Keratinocyte (primary cell): ENCODE measurements at regions not wholly inside any gene's neighbourhood (a gene's known extent, or its start where the extent isn't known, plus 50 kb on each side); places are given as distances from the start of the nearest gene placed in this dataset.

Experiments
- DNase-seq: peaks from one replicate; pipeline ENCODE4 v3.0.0-alpha.2; 2011; ENCODE audit warnings: low read depth, missing footprints, low spot score
- FAIRE-seq: peaks from 2 replicates; lab custom pipeline; 2011; peaks lifted over from hg19 to GRCh38; lab: Jason Lieb, UNC
- H2AFZ ChIP-seq: 2 replicates; pipeline ENCODE4 v1.6.0; 2012; ENCODE audit warnings: low read length, control low read depth, inconsistent platforms; ENCODE audit not compliant: control insufficient read depth
- H3K27ac ChIP-seq: 2 replicates; pipeline ENCODE4 v1.5.1; 2011; ENCODE audit warnings: low read length; ENCODE audit not compliant: control insufficient read depth, insufficient read depth
- H3K27me3 ChIP-seq: 3 replicates; pipeline ENCODE4 v1.6.0; 2011; ENCODE audit warnings: low read length; ENCODE audit not compliant: control insufficient read depth, insufficient read depth; ENCODE audit errors: extremely low read depth
- H3K36me3 ChIP-seq, 2 experiments: 2 replicates in 1 of 2; 3 replicates in 1 of 2; pipeline ENCODE4 v1.5.1; 2011; ENCODE audit warnings: low read length in 2 of 2, mild to moderate bottlenecking in 1 of 2; ENCODE audit not compliant: control insufficient read depth in 2 of 2, insufficient read depth in 2 of 2; ENCODE audit errors: extremely low read depth in 1 of 2
- H3K4me1 ChIP-seq: 3 replicates; pipeline ENCODE4 v1.5.1; 2011; ENCODE audit warnings: low read length; ENCODE audit not compliant: control insufficient read depth, insufficient read depth; ENCODE audit errors: extremely low read depth
- H3K4me2 ChIP-seq: 3 replicates; pipeline ENCODE4 v1.6.0; 2011; ENCODE audit warnings: low read depth, low read length; ENCODE audit not compliant: control insufficient read depth, insufficient read depth; ENCODE audit errors: extremely low read depth
- H3K4me3 ChIP-seq, 3 experiments: fragments of 200-600 bp in 1 of 3; sonication (generic) in 1 of 3; 2 replicates in 2 of 3; 3 replicates in 1 of 3; pipeline ENCODE4 v1.5.1; 2011 to 2016; ENCODE audit warnings: low read length in 3 of 3, mild to moderate bottlenecking in 3 of 3, control low read depth in 2 of 3, inconsistent platforms in 1 of 3, low read depth in 1 of 3, mixed read lengths in 1 of 3, mixed run types in 1 of 3, moderate library complexity in 1 of 3; ENCODE audit not compliant: control insufficient read depth in 2 of 3, insufficient read depth in 2 of 3; ENCODE audit errors: extremely low read depth in 1 of 3
- H3K79me2 ChIP-seq: 2 replicates; pipeline ENCODE4 v1.6.0; 2012; ENCODE audit warnings: low read length; ENCODE audit not compliant: control insufficient read depth, insufficient read depth
- H3K9ac ChIP-seq: 3 replicates; pipeline ENCODE4 v1.6.0; 2011; ENCODE audit warnings: low read length; ENCODE audit not compliant: control insufficient read depth, insufficient read depth; ENCODE audit errors: extremely low read depth
- H3K9me1 ChIP-seq: 3 replicates; pipeline ENCODE4 v1.6.0; 2011; ENCODE audit warnings: low read length; ENCODE audit not compliant: control insufficient read depth, insufficient read depth; ENCODE audit errors: extremely low read depth
- H3K9me3 ChIP-seq: 2 replicates; pipeline ENCODE4 v1.5.1; 2012; ENCODE audit warnings: low read depth, low read length; ENCODE audit not compliant: control insufficient read depth
- H4K20me1 ChIP-seq: 3 replicates; pipeline ENCODE4 v1.6.0; 2011; ENCODE audit warnings: low read length; ENCODE audit not compliant: control insufficient read depth, insufficient read depth; ENCODE audit errors: extremely low read depth
- EZH2 ChIP-seq: IDR thresholded peaks from one replicate; pipeline ENCODE4 v1.6.1; 2012; ENCODE audit warnings: inconsistent platforms, mild to moderate bottlenecking, low read length, moderate library complexity
- dilution Hi-C: fragments of 300-500 bp; cut with MboI; formaldehyde crosslinking; loops from one replicate; pipeline ENCODE4 v1.7.0; 2020; ENCODE audit warnings: low sequenced_read_pairs; ENCODE audit not compliant: extremely low pct_ligation_motif_present
- TF ChIP-seq, protein P1 (sequence below), 3 experiments: IDR thresholded peaks in 1 of 3; conservative IDR thresholded peaks in 1 of 3; optimal IDR thresholded peaks in 1 of 3; 2 replicates in 2 of 3; 3 replicates in 1 of 3; pipeline versions ENCODE3 to v1.5.1; 2011; ENCODE audit warnings: low read length in 3 of 3, mild to moderate bottlenecking in 3 of 3, moderate library complexity in 2 of 3, control low read depth in 1 of 3, inconsistent platforms in 1 of 3; ENCODE audit not compliant: insufficient read depth in 2 of 3; ENCODE audit errors: extremely low read depth in 1 of 3

DNA sequence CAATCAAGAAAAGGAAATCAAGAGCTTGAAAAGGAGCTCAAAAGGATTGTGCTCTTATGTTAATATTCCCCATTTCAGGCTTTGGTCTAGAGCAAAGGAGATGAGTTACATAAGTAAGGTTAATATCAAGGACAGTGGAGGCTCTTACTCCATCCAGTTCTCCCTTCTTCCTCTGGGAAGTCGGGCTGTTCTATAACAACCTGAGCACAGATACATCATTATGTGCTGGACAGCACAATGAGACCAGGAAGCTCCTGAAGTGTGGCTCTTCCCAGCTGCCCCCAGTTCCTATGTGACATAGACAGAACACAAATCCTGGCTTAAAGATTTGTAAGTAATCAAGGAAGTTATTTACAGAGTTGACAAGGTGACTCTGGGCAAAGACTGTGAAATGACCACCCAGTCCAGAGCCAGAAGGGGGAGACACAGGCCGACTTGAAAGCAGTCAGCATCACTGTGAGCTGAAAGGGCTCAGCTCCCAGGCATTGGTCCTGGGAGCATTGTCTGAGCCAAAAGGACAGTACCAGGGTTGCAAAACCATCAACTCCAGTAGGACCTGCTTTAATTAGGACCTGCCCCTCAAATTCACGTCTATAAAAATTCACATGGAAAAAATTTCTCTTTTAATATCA lies 917.6 kb upstream of the ACVR2A start:
- H3K4me3 ChIP-seq, result no peak overlapping the region
- FAIRE-seq (peak; percentile 81), DNase-seq (no peak)
- H3K9me3 ChIP-seq, result no peaks in the 10 kb centered on the region
- no peak overlapping the region for H3K9ac ChIP-seq
- TF ChIP-seq, protein P1, sequence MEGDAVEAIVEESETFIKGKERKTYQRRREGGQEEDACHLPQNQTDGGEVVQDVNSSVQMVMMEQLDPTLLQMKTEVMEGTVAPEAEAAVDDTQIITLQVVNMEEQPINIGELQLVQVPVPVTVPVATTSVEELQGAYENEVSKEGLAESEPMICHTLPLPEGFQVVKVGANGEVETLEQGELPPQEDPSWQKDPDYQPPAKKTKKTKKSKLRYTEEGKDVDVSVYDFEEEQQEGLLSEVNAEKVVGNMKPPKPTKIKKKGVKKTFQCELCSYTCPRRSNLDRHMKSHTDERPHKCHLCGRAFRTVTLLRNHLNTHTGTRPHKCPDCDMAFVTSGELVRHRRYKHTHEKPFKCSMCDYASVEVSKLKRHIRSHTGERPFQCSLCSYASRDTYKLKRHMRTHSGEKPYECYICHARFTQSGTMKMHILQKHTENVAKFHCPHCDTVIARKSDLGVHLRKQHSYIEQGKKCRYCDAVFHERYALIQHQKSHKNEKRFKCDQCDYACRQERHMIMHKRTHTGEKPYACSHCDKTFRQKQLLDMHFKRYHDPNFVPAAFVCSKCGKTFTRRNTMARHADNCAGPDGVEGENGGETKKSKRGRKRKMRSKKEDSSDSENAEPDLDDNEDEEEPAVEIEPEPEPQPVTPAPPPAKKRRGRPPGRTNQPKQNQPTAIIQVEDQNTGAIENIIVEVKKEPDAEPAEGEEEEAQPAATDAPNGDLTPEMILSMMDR (optimal IDR thresholded peaks at IDR 0.05 in 1 of 3, IDR thresholded peaks at IDR 0.05 in 1 of 3, conservative IDR thresholded peaks at IDR 0.05 in 1 of 3; ENCODE audit: extremely low read depth in 1 of 3, insufficient read depth in 2 of 3, low read length in 3 of 3), result peak; percentile 37 to 79 (median 47)
- no peak for TF ChIP-seq EZH2
- H3K27me3 ChIP-seq, result no peaks in the 10 kb centered on the region
- H2AFZ ChIP-seq, result peak overlapping the region; percentile 0
- no peaks in the 10 kb centered on the region for H3K4me1 ChIP-seq
- H3K9me1 ChIP-seq, result no peaks in the 10 kb centered on the region
- H3K79me2 ChIP-seq, result no peaks in the 10 kb centered on the region
- no peaks in the 10 kb centered on the region for H3K36me3 ChIP-seq
- H4K20me1 ChIP-seq, result no peaks in the 10 kb centered on the region
- dilution Hi-C loops, result no loop called here
- no peak overlapping the region for H3K27ac ChIP-seq
- no peak overlapping the region for H3K4me2 ChIP-seq

DNA sequence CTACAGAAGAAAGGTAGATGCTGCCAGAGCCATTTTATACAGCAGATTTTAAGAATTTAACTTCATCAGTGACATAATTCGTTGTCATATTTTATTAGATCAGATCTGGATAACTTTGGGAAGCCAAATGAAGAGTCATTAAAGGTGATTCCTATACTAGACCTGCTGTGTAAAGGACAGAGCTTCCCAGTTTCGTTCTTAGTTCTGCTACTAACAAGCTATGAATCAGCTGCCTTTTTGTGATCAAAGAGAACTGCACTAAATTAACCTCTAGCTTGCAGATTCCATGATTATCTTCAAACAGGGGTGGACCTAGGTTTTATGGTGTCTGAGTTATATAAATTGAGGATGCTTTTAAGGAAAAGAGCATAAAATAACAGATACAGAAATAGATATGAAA lies 926.5 kb upstream of the ACVR2A start:
- TF ChIP-seq, protein P1 (optimal IDR thresholded peaks at IDR 0.05 in 1 of 3, IDR thresholded peaks at IDR 0.05 in 1 of 3, conservative IDR thresholded peaks at IDR 0.05 in 1 of 3; ENCODE audit: extremely low read depth in 1 of 3, insufficient read depth in 2 of 3, low read length in 3 of 3), result no peak
- no peak for TF ChIP-seq EZH2
- Histone ChIP-seq H3K9me3 (no peaks in the 10 kb centered on the region), H3K27me3 (no peaks in the 10 kb centered on the region), H3K9me1 (no peaks in the 10 kb centered on the region), H3K9ac (no peak overlapping the region), H3K4me2 (no peak overlapping the region), H2AFZ (peak overlapping the region; percentile 30), H3K4me3 (no peak overlapping the region), H3K79me2 (no peaks in the 10 kb centered on the region), H4K20me1 (no peaks in the 10 kb centered on the region), H3K36me3 (no peaks in the 10 kb centered on the region), H3K4me1 (peaks cover 4% of the 10 kb centered on the region), H3K27ac (no peak overlapping the region)
- DNase-seq (no peak), FAIRE-seq (no peak)
- dilution Hi-C loops, result no loop called here
